ENCODE measurements at regions not wholly inside any gene's neighbourhood (a gene's known extent, or its start where the extent isn't known, plus 50 kb on each side); places are given as distances from the start of the nearest gene placed in this dataset.

DNA sequence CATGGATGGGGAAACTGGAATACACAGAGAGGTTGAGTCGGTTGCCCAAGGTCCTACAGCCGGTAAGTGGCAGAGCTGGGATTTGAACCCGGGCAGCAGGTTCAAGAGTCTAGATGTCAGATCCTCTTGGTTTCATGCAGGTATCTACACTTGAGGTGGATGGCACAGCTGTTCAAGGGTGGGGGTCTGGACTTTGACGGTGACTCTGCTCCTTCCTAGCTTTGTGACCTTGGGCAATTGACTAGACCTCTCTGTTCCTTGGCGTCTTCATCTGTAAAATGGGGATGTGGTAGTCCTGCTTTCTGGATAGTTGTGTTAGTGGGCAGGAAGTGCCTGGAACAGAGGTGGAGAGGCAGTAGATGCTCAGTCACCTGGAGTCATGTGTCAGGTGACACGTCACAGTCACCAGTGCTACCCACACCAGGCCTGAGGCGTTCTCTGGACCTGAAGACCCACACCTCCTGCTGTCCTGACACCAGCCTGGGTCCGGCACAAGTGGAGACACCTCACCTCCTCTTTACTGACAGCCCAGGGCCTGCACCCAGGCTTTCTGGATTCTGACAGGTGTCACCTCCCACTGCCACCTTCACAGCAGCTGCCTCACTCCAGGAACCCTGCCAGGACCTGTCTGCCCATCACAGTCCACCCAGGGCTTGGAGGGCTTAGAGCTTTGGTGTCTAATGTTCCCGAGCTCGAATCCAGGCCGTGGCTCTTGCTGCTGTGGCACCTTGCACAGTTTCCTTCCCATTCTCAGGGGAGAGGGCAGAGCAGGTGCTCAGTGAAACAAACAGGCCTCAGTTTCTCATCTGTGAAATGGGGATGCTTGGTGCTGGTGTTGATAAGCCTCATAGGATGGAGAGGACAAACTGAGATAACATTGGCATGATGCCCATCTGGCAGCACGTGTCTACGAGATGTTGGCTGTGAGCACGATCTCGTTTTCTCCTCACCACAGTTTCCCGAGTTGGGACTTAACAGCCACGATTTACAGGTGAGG lies 83.2 kb upstream of the RUNX3 start:
- no peak overlapping the region for H3K27ac ChIP-seq (ENCODE audit: low read length)
- H3K4me3 ChIP-seq (ENCODE audit: low read depth in 2 of 2, low read length in 2 of 2) = no peak overlapping the region
- BruUV-seq (replicated peaks) = no TSS peak
- intact Hi-C loops (cut with micrococcal nuclease; ENCODE audit: unreplicated experiment) = no loop called here
- CTCF ChIA-PET = no interaction called here
- no peak for ATAC-seq
- no peak for DNase-seq (ENCODE audit: low read depth, low spot score)
- no peaks in the 10 kb centered on the region for H3K27me3 ChIP-seq (ENCODE audit: control insufficient read depth, insufficient read depth, low read length)
- POLR2A ChIA-PET = no interaction called here
- TF ChIP-seq, protein P1, sequence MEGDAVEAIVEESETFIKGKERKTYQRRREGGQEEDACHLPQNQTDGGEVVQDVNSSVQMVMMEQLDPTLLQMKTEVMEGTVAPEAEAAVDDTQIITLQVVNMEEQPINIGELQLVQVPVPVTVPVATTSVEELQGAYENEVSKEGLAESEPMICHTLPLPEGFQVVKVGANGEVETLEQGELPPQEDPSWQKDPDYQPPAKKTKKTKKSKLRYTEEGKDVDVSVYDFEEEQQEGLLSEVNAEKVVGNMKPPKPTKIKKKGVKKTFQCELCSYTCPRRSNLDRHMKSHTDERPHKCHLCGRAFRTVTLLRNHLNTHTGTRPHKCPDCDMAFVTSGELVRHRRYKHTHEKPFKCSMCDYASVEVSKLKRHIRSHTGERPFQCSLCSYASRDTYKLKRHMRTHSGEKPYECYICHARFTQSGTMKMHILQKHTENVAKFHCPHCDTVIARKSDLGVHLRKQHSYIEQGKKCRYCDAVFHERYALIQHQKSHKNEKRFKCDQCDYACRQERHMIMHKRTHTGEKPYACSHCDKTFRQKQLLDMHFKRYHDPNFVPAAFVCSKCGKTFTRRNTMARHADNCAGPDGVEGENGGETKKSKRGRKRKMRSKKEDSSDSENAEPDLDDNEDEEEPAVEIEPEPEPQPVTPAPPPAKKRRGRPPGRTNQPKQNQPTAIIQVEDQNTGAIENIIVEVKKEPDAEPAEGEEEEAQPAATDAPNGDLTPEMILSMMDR (IDR thresholded peaks at IDR 0.05) = no peak
- TF ChIP-seq TCF7L2 (IDR thresholded peaks at IDR 0.05; ENCODE audit: low read depth, low read length) (no peak), SIN3A (IDR thresholded peaks at IDR 0.05; ENCODE audit: borderline replicate concordance, insufficient read depth, low read depth, low read length) (no peak), POLR2AphosphoS5 (IDR thresholded peaks at IDR 0.05; ENCODE audit: low read depth, low read length) (no peak)
- TF ChIP-seq, protein P2, sequence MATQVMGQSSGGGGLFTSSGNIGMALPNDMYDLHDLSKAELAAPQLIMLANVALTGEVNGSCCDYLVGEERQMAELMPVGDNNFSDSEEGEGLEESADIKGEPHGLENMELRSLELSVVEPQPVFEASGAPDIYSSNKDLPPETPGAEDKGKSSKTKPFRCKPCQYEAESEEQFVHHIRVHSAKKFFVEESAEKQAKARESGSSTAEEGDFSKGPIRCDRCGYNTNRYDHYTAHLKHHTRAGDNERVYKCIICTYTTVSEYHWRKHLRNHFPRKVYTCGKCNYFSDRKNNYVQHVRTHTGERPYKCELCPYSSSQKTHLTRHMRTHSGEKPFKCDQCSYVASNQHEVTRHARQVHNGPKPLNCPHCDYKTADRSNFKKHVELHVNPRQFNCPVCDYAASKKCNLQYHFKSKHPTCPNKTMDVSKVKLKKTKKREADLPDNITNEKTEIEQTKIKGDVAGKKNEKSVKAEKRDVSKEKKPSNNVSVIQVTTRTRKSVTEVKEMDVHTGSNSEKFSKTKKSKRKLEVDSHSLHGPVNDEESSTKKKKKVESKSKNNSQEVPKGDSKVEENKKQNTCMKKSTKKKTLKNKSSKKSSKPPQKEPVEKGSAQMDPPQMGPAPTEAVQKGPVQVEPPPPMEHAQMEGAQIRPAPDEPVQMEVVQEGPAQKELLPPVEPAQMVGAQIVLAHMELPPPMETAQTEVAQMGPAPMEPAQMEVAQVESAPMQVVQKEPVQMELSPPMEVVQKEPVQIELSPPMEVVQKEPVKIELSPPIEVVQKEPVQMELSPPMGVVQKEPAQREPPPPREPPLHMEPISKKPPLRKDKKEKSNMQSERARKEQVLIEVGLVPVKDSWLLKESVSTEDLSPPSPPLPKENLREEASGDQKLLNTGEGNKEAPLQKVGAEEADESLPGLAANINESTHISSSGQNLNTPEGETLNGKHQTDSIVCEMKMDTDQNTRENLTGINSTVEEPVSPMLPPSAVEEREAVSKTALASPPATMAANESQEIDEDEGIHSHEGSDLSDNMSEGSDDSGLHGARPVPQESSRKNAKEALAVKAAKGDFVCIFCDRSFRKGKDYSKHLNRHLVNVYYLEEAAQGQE (IDR thresholded peaks at IDR 0.05; ENCODE audit: insufficient read depth in 1 of 2, low read depth in 2 of 2, low read length in 1 of 2) = no peak
- H3K36me3 ChIP-seq (ENCODE audit: control insufficient read depth, insufficient read depth, low read length) = no peaks in the 10 kb centered on the region
- no peaks in the 10 kb centered on the region for H3K4me1 ChIP-seq (ENCODE audit: control insufficient read depth, insufficient read depth, low read length)
- H3K9me3 ChIP-seq (ENCODE audit: control insufficient read depth, insufficient read depth, low read depth, low read length) = no peaks in the 10 kb centered on the region
- in situ Hi-C loops (cut with HindIII; ENCODE audit: low pct_unique_long_range_greater_than_20kb, low sequenced_read_pairs) = no loop called here

DNA sequence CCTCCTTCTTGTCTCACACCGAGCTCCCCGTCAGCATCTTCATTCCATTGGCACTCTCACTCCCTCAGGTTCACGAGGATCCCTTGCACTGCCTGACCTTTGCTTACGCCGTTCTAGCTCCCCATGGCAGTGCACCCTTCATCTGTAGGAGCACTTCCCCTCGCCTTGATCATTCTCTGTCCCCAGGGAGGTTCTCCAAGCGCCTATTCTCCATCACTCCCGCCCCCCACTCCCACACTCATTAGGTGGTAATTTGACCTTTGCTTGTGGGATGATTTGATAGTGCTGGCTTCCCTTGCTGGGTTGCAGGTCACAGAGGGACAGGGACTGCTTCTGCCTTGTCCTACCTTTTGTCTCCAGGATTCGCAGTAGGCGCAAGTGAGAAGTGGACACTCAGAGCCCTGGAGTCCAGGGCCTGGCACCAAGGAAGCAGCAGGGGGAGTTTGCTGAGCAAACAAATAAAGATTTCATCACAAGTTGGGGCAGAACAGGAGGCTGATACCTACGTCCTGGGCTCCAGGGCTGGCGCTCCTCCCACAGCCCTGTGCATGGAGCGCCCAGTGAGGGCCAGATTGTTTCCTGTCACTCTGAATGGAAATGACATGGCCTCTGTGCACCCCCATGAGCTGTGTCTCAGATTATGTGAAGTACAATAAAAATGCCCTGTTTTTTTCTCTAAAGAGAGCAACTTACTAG lies 82.0 kb upstream of the RUNX3 start:
- Histone ChIP-seq H3K27ac (ENCODE audit: low read length) (no peak overlapping the region), H3K4me3 (ENCODE audit: low read depth in 2 of 2, low read length in 2 of 2) (no peak overlapping the region), H3K36me3 (ENCODE audit: control insufficient read depth, insufficient read depth, low read length) (no peaks in the 10 kb centered on the region), H3K27me3 (ENCODE audit: control insufficient read depth, insufficient read depth, low read length) (no peaks in the 10 kb centered on the region), H3K4me1 (ENCODE audit: control insufficient read depth, insufficient read depth, low read length) (no peaks in the 10 kb centered on the region), H3K9me3 (ENCODE audit: control insufficient read depth, insufficient read depth, low read depth, low read length) (no peaks in the 10 kb centered on the region)
- DNase-seq (ENCODE audit: low read depth, low spot score) (no peak), ATAC-seq (no peak)
- no peak for TF ChIP-seq SIN3A (IDR thresholded peaks at IDR 0.05; ENCODE audit: borderline replicate concordance, insufficient read depth, low read depth, low read length)
- in situ Hi-C loops (cut with HindIII; ENCODE audit: low pct_unique_long_range_greater_than_20kb, low sequenced_read_pairs) (no loop called here), intact Hi-C loops (cut with micrococcal nuclease; ENCODE audit: unreplicated experiment) (no loop called here)
- BruUV-seq (replicated peaks) = no TSS peak
- ChIA-PET CTCF (no interaction called here), POLR2A (no interaction called here)
